GM18907 (cell line): ENCODE measurements at regions not wholly inside any gene's neighbourhood (a gene's known extent, or its start where the extent isn't known, plus 50 kb on each side); places are given as distances from the start of the nearest gene placed in this dataset.

Experiments used
- ATAC-seq: cut with Tn5 transposase; IDR thresholded peaks from one replicate; pipeline ENCODE4 v1.9.1; 2021; ENCODE audit warnings: mild to moderate bottlenecking, moderate library complexity; ENCODE audit not compliant: unreplicated experiment

DNA sequence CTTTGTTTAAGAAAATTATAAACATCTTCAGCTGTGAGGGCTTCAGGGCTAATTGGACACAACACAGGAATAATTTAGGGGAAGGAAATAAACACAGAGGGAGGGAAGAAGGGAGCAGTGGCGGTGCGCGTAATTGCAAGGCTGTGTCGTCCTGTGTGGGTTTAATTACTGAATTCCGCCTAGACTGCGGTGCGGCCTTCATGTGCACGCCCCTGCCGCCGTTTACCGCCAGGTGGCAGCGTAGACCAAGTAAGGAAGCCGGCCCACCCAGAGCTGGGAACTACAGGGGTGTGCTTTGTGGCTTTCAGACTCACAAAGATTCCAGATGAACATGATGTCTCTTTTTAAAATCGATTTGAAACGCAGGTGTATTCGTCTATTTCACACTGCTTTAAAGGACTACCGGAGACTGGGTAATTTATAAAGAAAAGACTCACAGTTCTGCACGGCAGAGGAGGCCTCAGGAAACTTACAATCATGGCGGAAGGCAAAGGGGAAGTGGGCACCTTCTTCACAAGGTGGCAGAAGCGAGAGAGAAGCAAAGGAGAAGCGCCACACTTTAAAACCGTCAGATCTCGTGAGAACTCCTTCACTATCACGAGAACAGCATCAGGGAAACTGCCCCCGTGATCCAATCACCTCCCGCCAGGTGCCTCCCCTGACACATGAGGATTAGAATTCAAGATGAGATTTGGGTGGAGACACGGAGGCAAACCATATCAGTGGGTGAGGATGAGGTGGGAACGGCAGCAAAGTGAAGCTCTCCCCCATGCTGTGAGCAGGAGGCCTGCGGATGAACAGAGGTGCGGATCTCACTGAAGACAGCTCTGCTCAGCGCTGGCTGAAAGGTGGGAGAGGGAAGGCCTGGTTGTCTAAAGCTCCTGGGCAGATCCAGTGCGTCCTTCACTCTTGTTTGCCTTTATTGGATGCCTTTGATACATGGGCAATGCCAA, 222.0 kb upstream of the PDE10A start:
- peak; percentile 96 for ATAC-seq

DNA sequence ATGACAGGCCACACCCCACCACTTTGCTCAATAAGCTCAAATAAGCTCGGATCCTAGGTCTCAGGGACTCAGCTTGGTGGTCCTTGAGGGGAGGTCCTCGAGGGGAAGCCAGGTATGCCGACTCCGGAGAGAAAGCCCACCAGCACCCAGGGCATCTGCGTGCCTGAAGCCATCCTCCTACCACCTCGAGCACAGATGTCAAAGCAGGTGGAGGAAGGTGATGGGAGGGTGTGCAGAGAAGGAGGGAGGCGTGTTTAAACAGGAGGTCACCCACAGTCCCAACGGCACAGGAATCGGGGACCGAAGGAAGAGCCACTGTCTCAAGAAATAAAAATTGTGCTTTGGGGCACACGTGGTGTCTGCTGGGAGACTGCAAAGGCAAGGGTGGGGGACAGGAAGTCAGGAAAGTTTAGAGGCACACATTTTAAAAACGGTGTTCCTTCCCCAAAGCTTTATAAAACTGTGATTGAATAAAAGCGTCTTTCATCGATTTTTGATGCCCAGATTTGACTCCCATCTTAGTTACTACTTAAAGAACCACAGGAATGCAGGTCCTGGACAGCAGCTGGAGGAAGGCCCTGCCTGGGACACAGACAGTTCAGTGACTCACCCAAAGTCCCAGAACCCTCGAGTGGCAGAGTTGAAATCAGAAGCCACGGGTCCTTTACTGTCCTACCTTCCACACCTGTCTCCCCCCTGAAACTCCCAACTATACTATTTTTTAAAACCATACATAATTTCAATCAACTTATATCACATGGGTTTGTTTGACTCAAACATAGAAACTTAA, 221.0 kb upstream of the PDE10A start:
- ATAC-seq, result no peak

DNA sequence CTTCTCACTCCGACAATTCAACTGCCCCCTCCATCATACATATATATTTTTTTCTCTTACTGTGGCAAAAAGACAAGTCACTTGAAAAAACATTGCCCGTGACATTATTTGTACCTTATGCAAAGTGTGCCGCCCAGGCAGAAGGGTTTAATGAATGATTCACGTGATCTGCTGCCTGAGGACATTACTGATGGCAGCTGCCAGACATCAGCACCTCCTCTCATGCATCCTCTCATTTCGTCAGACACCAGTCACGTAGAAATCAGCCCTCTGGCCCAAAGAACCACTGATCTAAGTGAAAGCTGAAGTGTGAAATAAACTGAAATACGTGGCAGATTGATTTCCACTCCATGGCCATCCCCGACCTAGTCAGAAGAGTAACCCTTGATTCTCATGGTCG, 218.8 kb upstream of the PDE10A start:
- no peak for ATAC-seq

DNA sequence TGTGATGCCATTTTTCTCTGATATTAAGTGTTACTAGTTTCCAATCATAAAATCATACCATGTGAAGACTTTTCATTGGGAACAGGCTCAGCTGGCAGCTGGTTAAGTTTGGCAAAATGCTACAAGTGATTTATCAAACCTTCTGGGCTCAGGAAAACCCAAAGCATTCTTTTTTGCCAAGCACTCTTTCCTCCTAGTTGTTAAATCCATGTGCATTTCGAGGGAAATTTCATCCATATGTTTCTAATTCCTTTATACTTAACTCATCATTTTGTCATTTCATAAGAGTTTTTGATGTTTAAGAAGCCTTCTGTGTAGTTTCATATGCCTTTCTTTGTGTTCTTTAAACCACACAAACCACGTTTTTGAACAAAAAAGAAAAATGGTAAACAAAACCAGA, 217.6 kb upstream of the PDE10A start:
- ATAC-seq, result no peak

DNA sequence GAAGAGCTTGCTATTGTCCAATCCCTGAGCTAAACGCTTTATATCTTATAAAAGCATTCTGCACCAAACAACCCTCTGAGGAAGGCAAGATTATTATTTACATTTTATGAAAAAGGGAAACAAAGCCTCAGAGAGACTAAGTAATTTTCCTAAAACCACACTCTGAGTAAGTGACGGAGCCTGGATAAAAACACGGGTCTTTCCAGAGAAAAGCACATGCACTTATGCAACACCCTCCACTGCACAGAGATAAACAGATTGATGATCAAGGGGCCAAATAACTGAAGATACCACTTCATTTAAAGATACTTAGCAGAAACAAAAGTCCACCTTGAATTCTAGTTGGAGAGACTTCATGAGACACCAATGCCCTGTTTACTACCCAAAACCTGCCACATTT, 214.7 kb upstream of the PDE10A start:
- no peak for ATAC-seq

DNA sequence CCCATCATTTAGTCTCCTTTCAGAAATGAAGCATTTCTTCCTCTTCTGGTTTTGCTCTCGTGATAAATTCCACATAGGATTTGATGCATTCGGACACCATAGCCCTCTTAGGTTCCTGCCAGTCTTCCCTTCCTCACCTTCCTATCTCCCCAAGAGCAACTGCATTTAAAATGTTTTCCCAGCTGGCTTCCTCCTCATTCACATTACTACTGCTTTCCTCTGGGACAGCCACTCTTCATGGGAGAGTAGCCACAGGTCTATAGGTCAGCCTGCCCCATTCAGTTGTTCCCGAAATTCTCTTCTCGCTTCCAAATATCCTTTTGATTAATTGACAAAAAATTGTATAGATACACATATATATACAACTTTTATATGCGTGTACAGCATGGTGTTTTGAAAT, 214.2 kb upstream of the PDE10A start:
- ATAC-seq, result no peak

DNA sequence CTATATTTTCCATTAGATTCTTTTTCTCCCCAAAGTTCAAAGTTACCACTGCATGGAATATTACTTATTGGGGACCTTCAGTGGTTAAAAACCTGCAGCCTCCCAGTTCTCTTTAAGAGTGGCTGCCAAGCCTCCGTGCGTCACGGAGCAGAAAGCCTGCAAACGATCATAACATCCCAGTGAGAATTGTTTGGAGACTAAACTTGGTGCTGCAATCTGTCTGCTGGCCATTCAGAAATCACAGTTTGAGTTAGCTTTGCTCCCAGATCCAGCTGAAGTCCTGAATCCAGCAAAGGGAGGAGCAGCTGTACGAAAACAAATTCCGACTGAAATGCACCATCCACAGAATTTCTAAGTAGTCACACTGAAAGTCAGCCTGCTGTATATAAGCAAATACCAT, 213.5 kb upstream of the PDE10A start:
- ATAC-seq, result no peak

DNA sequence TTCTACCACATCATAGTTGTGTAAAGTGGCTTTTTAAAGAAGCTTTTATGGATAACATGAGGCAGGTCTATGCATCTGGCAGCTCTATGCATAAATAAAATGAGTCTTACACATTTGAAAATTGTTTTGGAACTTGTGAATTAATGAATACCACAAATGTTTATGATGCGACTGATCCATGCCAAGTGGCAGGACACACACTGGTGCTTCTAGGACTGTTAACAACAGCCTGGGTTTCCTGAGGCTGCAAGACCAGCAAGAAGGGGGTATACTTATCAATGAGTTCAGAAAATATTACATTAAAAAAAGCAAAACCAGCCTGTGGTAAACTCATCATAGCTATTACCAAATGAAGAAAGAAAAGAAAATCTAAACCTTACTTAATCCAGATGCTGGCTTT, 212.9 kb upstream of the PDE10A start:
- ATAC-seq, result no peak

DNA sequence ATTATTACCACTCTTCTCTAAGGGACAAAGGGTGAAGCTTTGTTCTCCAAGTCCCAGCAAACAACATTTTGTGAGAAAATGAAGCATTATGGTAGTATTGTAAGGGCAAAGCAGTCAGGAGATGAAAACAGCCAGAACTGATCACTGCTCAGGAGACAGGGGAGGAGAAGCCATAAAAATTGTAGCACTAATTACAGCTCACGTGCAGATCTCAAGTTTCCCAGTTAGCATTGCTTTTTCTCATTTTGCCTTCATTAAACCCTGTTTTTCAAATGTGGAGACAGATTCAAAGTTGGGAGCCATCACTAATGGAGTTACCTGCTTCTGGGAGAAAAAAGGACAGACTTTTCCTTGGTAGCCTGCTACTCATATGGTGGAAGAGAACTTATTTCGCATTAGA, 210.9 kb upstream of the PDE10A start:
- no peak for ATAC-seq

DNA sequence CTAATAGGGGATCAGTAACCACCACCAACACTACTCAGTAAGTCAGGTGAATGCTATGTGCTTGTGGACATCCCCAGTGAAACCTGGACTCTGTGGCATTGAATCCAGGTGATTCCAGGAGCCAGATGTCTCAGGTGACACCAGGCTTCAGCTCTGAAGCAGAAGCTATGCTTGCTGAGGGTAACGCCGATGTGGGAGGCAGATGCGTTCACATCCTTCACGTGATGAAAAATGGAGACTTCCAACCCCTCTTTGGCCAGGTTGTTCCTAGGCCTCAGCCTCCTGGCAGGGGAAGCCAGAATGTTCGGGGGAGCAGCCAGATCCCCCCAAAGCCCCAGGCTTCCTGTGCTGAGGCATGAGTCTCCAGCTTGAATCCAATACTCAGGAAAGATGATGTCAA, 209.8 kb upstream of the PDE10A start:
- ATAC-seq, result no peak

DNA sequence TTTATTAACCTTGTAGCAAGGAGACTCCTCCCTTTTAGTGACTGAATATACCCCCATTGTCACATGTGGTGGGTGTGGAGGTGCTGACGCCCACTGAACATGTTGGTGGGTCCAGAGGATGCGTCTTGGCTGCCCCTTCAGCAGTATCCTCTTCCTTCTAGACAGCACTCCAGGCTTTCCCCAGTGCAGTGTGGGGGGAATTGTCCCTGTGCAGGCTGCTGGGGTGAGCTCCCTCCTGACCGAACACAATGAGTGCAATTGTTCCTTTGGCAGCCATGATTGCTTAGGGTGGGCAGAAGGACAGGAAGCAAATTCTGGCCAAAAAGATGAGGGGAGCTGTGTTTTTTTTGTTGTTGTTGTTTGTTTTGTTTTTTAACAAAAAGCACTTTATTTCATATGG, 209.3 kb upstream of the PDE10A start:
- no peak for ATAC-seq

DNA sequence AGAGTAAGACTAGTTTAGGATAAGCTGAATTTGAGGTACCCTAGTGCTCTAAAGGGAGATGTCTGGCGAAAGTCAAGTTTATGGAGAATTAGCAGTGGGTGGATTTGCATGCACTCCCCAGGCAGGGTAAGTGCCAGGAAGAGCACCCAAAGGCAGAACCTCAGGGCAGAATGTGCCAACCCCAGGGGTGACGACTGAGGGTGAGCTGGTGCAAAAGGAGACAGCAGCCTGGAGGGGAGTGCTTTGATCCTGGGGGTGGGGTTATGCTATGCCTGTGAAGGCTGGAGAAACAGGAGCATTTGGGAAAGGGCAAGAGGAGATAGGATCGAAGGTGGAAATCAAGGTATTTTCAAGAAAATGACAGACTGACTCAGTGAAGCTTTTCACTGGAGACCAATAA, 208.5 kb upstream of the PDE10A start:
- no peak for ATAC-seq

DNA sequence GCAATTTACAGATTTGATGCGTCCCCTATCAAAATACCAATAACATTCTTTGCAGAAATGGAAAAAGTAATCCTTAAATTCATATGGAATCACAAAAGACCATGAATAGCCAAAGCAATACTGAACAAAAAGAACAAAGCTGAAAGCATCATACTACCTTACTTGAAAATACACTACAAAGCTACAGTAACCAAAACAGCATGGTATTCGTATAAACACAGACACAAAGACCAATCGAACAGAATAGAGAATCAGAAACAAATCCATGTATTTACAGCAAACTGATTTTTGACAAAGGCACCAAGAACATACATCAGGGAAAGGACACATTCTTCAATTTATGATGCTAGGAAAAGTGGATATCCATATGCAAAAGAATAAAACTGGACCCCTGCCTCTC, 206.5 kb upstream of the PDE10A start:
- no peak for ATAC-seq

DNA sequence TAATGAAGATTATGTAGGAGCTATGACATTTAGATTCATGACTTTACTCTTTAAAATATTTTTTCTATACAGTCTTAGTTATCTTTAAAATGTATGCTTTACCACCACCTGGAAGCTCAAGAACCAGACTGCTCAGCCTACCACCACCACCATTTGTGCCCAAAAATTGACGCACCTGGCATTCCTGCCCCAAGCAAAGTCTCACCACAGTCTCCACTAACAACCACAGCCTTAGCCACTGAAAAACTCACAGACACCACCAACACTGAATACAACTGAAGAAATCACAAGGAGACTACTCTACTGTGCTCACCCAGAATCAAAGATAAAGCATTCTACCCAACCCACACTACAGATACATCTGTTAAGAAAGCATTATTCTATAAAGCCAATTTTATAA, 201.9 kb upstream of the PDE10A start:
- ATAC-seq, result no peak

DNA sequence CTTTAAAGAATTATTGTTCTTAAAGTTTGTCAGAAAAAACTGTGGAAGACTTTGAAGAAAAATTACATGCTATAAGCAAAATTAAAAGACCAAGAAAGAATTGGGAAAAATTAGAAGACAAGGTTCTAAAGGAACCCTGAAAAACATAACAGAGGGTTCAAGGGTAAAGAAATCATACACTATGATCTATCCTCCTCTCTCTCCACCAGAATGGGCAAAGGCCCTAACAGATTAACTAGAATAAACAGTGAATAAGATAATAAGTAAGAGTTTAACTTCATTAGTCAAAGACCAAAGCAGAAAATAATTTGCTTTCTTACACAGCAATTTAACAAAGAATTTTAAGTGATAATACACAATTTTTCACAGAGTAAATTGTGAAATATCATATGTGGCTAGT, 201.2 kb upstream of the PDE10A start:
- ATAC-seq, result no peak

DNA sequence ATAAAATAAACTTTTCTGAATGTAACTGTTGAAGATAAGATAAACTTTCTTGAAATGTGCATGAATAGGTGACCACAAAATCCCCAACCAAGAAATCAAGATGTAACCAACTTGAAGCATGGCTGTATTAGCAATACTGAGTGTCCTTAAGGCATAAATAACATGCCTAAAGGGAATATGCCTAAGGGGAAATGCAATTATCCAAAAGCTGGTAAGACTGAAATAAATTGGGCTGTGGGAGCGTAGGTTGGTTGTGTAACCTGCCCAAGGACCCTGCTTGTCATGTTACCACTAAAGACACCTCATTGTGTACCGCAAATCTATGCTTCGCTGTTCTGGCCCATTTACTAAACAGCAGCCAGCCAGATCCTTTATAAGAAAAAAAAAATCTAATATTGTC, 200.8 kb upstream of the PDE10A start:
- no peak for ATAC-seq

DNA sequence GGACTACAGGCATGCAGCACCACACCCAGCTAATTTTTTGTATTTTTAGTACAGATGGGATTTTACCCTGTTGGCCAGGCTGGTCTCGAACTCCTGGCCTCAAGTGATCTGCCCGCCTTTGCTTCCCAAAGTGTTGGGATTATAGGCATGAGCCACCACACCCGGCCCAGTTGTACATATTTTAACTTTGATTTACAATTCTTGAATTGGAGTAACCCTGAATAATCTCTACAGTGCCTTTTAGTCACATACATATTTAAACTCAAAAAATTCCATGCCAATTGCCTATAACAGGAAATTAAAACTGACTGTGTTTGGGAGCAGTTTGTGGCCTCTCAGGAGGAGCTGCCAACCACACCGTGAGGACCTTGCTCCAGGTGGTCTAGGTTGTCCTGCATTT, 199.8 kb upstream of the PDE10A start:
- ATAC-seq, result no peak

DNA sequence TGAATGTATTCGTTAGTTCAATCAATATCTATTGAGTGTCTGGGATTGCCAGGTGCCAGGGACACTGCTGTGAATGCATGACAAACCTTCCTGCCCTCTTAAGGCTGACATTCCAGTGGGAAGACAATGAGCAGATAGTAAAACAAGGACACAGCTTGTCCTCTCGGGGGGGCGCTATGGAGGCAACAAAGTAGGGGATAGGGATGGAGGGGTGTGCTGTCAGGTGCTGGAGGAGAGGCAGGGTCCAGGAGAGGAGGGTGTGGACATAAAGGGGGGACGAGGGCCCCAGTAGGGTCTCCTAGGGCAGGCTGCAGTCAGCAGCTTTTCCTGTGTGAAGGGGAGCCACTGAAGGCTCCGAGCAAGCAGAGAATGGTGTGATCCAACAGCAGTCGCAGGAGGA, 198.2 kb upstream of the PDE10A start:
- ATAC-seq, result no peak

DNA sequence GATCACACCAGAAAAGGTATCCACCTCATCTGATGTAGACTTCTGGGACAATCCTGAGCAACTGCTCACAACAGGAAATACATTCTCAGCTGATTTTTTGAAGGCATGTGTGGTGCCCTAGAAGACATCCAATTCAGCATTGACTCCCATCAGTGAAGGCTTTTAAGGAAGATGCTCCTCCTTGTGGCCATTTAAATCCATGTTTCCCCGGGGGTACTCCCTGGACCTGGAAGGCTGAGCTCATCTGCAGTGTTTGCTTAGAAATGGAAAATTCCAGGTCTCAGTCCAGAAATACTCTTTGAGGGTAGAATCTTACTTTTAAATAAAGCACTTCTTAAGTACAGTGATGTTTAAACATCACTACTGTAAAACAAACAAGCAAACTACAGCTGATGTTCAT, 195.5 kb upstream of the PDE10A start:
- ATAC-seq, result no peak

DNA sequence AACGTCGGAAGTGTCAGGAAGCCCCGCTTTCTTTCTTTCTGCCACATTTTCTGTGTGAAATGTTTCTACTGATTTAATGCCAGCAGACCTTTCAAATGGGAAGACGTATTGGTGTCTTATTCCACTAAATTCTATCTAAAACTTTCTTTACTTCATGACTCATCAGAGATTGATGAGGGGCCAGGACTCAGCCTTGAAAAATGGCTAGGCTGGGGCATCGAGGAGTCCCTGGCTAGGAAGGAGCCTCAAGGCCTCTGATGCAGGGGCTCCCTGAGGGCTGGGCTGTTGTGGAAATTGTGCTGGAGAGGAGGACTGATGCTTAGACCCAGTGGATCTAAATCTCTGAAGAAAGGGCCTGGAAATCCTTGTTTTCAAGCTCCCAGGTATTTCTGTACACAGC, 192.8 kb upstream of the PDE10A start:
- no peak for ATAC-seq

DNA sequence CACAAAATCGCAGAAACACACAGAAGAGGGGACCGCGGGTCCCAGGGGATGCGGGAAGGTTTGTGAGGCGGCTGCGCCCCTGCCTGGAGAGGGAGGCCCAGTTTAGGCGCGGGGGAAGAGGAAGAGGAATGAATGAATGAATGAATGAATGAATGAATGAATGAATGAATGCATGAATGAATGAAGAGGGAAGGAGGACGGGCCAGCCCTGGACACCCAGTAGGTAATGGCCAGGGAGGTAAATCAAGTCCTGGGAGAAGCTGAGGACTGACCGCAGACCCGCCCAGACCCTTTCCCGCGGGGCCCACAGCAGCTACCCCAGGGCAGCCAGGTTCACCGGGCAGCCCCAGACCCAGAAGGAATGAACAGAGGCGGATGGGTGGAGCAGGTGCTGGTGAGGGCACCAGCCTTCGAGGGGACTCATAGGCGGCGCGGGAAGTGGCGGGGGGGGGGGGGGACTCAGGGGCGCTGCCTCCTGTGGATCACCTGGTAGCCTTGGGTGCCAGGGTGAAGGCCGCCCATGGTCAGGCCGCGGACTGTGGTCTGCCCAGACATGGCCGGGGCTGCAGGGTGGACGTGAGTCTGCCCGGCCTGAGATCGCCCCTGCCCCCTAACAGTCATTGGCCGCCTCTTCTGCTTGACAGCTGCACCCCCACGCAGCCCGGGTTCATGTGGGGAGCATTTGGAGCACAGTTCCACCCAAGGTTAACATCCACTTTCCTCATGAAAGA, 192.0 kb upstream of the PDE10A start:
- no peak for ATAC-seq
